ENCODE measurements at regions not wholly inside any gene's neighbourhood (a gene's known extent, or its start where the extent isn't known, plus 50 kb on each side); places are given as distances from the start of the nearest gene placed in this dataset.

DNA sequence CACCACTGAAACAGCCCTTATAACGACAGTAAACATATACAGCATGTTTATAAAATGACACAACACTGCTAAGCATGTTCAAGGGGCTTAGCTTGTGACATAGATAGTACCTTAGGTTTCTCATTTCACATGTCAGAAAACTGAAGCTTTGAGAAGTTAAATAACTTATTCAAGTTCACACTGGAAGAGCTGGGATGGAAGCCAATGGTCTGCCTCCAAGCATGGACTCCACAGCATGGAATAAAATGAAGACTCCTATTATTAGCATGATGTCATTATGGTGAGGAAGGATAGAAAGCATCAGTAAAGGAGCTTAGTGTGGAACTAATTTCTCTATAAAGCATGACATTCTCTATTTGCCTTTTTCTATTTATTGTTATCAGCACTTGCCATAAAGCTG is 316.7 kb downstream of the PLK2 start:
- TF ChIP-seq, protein P1, sequence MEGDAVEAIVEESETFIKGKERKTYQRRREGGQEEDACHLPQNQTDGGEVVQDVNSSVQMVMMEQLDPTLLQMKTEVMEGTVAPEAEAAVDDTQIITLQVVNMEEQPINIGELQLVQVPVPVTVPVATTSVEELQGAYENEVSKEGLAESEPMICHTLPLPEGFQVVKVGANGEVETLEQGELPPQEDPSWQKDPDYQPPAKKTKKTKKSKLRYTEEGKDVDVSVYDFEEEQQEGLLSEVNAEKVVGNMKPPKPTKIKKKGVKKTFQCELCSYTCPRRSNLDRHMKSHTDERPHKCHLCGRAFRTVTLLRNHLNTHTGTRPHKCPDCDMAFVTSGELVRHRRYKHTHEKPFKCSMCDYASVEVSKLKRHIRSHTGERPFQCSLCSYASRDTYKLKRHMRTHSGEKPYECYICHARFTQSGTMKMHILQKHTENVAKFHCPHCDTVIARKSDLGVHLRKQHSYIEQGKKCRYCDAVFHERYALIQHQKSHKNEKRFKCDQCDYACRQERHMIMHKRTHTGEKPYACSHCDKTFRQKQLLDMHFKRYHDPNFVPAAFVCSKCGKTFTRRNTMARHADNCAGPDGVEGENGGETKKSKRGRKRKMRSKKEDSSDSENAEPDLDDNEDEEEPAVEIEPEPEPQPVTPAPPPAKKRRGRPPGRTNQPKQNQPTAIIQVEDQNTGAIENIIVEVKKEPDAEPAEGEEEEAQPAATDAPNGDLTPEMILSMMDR (IDR thresholded peaks at IDR 0.05; ENCODE audit: low read depth, low read length, missing control alignments), result no peak
- no peak for DNase-seq (ENCODE audit: low read depth)
- in situ Hi-C loops (cut with HindIII; ENCODE audit: low sequenced_read_pairs), result no loop called here
- no peak overlapping the region for H3K4me3 ChIP-seq (ENCODE audit: low read depth, low read length)

DNA sequence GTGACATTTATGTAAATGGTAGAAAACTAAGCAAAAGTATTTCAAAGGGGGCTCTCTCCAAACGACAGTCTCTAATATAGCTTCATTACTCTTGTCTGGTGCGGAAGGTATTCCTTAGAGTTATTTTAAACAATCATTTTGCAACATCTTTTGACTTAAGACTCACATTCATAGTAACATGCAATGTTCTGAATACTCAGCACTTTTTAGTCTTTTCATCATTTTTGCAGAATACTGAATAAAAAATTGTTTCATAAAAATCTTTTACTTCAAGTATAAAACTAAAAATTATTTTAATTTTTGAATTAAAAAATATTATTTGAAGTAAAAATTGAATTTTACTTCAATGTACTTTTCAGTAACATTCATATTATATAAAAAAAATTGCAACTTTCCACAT is 321.1 kb downstream of the PLK2 start:
- no peak overlapping the region for H3K4me3 ChIP-seq (ENCODE audit: low read depth, low read length)
- in situ Hi-C loops (cut with HindIII; ENCODE audit: low sequenced_read_pairs), result no loop called here

DNA sequence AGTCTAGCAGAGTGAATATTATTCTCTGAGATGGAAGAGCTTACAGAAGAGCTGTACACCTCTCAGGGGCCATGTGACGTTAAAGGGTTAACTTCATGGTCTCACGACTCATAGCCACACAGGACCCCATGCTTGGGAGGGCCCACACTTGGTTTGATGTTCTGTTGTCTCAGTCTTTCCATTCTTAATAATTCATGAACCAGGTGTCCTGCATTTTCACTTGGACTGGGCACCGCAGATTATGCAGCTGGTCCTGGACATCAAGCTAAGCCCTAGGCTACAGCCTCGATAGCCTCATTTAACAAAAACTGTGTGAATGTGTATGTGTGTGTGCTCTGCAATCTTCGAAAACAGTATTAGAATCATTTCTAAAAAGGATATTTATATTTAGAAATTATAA is 323.5 kb downstream of the PLK2 start:
- H3K4me3 ChIP-seq (ENCODE audit: low read depth, low read length), result no peak overlapping the region
- no peak for DNase-seq (ENCODE audit: low read depth)
- TF ChIP-seq, protein P1 (IDR thresholded peaks at IDR 0.05; ENCODE audit: low read depth, low read length, missing control alignments), result no peak
- in situ Hi-C loops (cut with HindIII; ENCODE audit: low sequenced_read_pairs), result no loop called here

More for the DNA sequence above, 321.1 kb downstream of the PLK2 start:
- DNase-seq (ENCODE audit: low read depth), result no peak
- TF ChIP-seq, protein P1 (IDR thresholded peaks at IDR 0.05; ENCODE audit: low read depth, low read length, missing control alignments), result no peak

DNA sequence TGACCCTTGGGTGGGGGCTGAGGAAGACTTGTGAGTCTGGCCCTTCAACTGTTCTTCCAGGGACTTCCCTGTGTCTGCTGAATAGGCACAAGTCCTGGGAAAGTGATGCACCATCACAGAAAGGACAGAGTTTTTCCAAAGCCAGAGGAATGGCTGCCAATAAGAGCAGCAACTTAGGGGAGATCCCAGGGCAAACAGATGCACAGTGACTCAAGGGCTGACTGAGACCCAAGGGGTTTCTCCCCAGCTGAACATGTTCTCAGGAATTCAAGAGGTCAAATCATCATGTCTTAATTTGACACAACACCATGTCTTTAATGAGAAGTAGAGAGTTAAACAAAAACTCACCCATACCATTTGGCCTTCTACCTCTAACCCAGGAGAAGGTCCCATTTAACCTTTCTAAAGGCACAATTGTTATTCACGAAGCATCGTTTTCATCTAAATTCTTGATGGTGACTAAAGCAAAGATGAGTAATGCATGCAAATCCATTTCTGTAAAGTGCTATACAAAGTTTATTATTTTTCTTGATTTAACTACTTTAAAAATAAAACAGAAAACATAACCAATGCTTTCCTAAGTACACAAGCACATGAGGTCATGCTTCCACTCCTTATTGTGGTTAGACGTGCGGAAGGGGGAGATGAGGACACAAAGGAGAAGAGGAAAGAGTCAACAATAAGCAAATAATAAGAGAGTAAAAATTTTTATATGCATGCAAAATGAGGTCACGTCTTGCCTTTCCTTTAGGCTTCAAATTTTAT is 324.1 kb downstream of the PLK2 start:
- no peak for DNase-seq (ENCODE audit: low read depth)
- H3K4me3 ChIP-seq (ENCODE audit: low read depth, low read length), result no peak overlapping the region
- in situ Hi-C loops (cut with HindIII; ENCODE audit: low sequenced_read_pairs), result no loop called here
- TF ChIP-seq, protein P1 (IDR thresholded peaks at IDR 0.05; ENCODE audit: low read depth, low read length, missing control alignments), result no peak

DNA sequence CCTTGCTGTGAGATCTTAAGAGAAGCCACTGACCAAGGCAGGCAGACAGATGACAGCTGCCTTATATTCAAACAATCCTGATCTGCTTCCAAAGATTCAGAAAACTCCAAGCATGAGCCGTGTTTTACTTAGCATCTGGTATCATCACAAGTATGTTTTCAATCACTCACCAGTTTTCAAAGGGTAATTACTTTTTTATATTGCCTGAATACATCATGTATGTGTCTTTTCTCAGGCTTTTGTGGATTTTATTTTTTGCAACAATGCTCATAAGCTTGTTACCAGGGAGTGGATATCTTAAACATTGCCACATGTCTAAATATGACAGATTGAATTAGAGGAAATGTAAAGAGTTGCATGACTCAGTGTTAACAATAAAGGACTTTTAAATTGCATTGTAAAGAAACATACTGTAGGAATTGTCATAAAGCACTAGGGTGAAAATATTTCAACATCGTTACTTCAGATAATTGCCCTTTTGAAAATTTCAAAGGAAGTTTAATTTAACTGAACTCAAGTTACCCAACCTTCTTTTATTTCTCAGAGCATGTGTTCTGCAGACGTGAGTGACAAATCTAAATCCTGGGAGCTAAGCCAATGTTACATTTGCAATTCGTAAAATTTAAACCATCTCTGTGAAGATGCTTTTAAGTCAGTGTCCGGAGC is 326.1 kb downstream of the PLK2 start:
- TF ChIP-seq, protein P1 (IDR thresholded peaks at IDR 0.05; ENCODE audit: low read depth, low read length, missing control alignments), result no peak
- DNase-seq (ENCODE audit: low read depth), result no peak
- H3K4me3 ChIP-seq (ENCODE audit: low read depth, low read length), result no peak overlapping the region
- in situ Hi-C loops (cut with HindIII; ENCODE audit: low sequenced_read_pairs), result no loop called here

DNA sequence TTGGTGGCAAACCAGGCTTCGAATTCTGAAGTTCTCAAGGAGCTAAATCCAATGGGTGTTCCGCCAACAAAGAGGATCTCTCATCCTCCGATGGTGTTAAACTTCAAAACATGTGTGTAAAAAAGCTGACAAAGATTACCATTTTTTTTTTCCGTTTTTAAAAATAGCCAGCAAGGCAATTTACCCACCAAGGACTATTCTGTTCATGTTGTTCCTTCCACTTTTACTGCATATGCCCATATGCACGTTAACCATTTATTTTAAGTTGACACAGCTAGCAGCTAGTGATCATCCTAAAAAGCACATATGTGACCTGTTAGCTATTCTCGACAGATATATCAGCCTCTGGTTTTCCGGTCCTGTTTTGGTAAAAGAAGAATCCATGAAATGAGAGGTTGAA is 326.7 kb downstream of the PLK2 start:
- no peak overlapping the region for H3K4me3 ChIP-seq (ENCODE audit: low read depth, low read length)
- in situ Hi-C loops (cut with HindIII; ENCODE audit: low sequenced_read_pairs), result no loop called here
- DNase-seq (ENCODE audit: low read depth), result no peak

More for the DNA sequence above, 326.7 kb downstream of the PLK2 start:
- TF ChIP-seq, protein P1 (IDR thresholded peaks at IDR 0.05; ENCODE audit: low read depth, low read length, missing control alignments), result no peak
